ENCODE measurements at regions not wholly inside any gene's neighbourhood (a gene's known extent, or its start where the extent isn't known, plus 50 kb on each side); places are given as distances from the start of the nearest gene placed in this dataset.

DNA sequence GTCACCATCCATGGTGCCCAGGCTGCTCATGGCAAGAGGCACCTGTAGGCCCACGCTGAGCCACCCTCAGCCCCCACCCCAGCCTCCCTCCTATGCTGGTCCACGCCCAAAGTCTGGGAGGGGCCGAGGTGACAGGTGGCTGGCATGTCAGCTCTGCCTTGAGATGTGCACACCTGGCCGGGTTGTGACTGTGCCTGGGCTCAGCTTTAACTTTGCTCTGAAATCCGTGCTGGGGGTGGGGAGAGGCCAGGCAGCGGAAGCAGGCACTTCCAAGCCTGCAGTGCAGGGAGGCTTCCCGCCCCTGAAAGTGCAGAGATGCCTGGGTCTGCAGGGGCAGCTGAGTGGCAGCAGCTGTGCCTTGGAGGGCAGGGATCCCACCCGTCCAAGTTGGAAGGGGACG is 1124.8 kb downstream of the SI start:
- TF ChIP-seq MYC (IDR thresholded peaks at IDR 0.05; ENCODE audit: low read depth, low read length): no peak
- no peak for TF ChIP-seq POLR2A (IDR thresholded peaks at IDR 0.05; ENCODE audit: low read depth, low read length)
- TF ChIP-seq EZH2 (IDR thresholded peaks at IDR 0.05; ENCODE audit: borderline replicate concordance, low read depth, low read length, severe bottlenecking): no peak

Measured in endothelial cell of umbilical vein (primary cell).